Heart right ventricle (tissue), 16 donors: ENCODE measurements at regions not wholly inside any gene's neighbourhood (a gene's known extent, or its start where the extent isn't known, plus 50 kb on each side); places are given as distances from the start of the nearest gene placed in this dataset.

Experiments
- ATAC-seq, 8 donors: fragments of 200-7000 bp; cut with Tn5 transposase; one replicate each; pipeline ENCODE4 v1.9.1; 2020; ENCODE audit warnings: mild to moderate bottlenecking in 8 of 8, moderate library complexity in 8 of 8, moderate number of reproducible peaks in 1 of 8
- DNase-seq, 2 donors: peaks; one replicate each; pipeline ENCODE4 v3.0.0-alpha.2; 2020
- H3K27ac ChIP-seq, 10 donors: fragments of 200-600 bp; sonication (generic) in 2 of 10; one replicate each; pipeline versions ENCODE4 v1.5.0 to v1.8.0; 2020 to 2022; ENCODE audit warnings: mild to moderate bottlenecking in 3 of 10
- H3K27me3 ChIP-seq, 7 donors: fragments of 200-600 bp; one replicate each; pipeline ENCODE4 v1.8.0; 2021 to 2022; ENCODE audit warnings: mild to moderate bottlenecking in 2 of 7
- H3K36me3 ChIP-seq, 9 donors: fragments of 200-600 bp; sonication (generic) in 1 of 9; one replicate each; pipeline versions ENCODE4 v1.5.0 to v1.8.0; 2020 to 2022; ENCODE audit warnings: mild to moderate bottlenecking in 2 of 9
- H3K4me1 ChIP-seq, 9 donors: fragments of 200-600 bp; sonication (generic) in 1 of 9; one replicate each; pipeline versions ENCODE4 v1.5.0 to v1.8.0; 2020 to 2022; ENCODE audit warnings: mild to moderate bottlenecking in 4 of 9
- H3K4me3 ChIP-seq, 10 donors: fragments of 200-600 bp; sonication (generic) in 2 of 10; one replicate each; pipeline versions ENCODE4 v1.5.0 to v1.8.0; 2020 to 2022; ENCODE audit warnings: mild to moderate bottlenecking in 7 of 10, moderate library complexity in 2 of 10
- H3K9me3 ChIP-seq, 11 donors: fragments of 200-600 bp in 10 of 11; sonication (generic) in 2 of 11; one replicate each; pipeline versions ENCODE4 v1.5.0 to v1.8.0; 2013 to 2022; ENCODE audit warnings: mild to moderate bottlenecking in 2 of 11, control low read depth in 1 of 11, moderate library complexity in 1 of 11
- CTCF ChIP-seq, 9 donors: fragments of 200-600 bp; sonication (generic) in 2 of 9; IDR thresholded peaks; one replicate each; pipeline versions ENCODE4 v1.5.0 to v1.8.0; 2021 to 2022; ENCODE audit warnings: antibody characterized with exemption in 9 of 9, mild to moderate bottlenecking in 5 of 9, moderate library complexity in 1 of 9
- WGBS, 2 donors: extraction: QIAGEN DNeasy Blood & Tissue Kit; methylation state at CpG; one replicate each; pipeline ENCODE4 v1.1.7; 2013; ENCODE audit warnings: inconsistent platforms in 1 of 2; 5-methylcytosine and 5-hydroxymethylcytosine counted together
- intact Hi-C, 10 donors: fragments of 100-400 bp; cut with DNase I; formaldehyde crosslinking; loops; one replicate each; pipeline versions ENCODE4 v1.11.1 to v1.14.2; 2022
- donor health status: Arrhythmogenic right ventricular cardiomyopathy.
- donor health status: ischemic (EF 13 %, LVEDD 7.1; RV severe dilation, severe dysfunction).
- donor health status: healthy with polysubstance abuse.
- donor health status: DM: no; HTN: yes; CAD: no.
- donor health status: DM: no; HTN: no; CAD: no.
- donor health status: ischemic (EF 25% LVEDD 6.9; RV normal size, moderate dysfunction).
- donor health status: ischemic (EF 25% LVEDD 5.7; RV mildly dilated, moderate dysfunction).
- donor health status: healthy.
- donor health status: DM: yes; HTN: yes; CAD: no.
- donor health status: Ischemic cardiomyopathy.
- donor health status: ischemic (EF 35%, LVEDD 5.7; RV mildly dilated, moderate dysfunction).
- donor health status: nonischemic (EF 11% LVEDD 7.7; RV severe dilation, severe dysfunction).
- donor health status: DM: yes; HTN: yes; CAD: no.
- donor health status: PGD.
- donor health status: ischemic (EF 29% LVEDD 5.4; RV normal size, mild dysfunction).
- donor health status: nonischemic (EF 23%, LVEDD 6.1; RV moderate dilation, normal function).

GRCh38 chr6:5905431-5906339, 101.0 kb downstream of the NRN1 start:
- H3K4me3 ChIP-seq, result no peak overlapping the region
- peak; percentile 73 for DNase-seq
- no peaks in the 10 kb centered on the region for H3K27me3 ChIP-seq
- WGBS, 2 donors, result 62 to 65% methylated on average over 18 of the region's 18 CpGs
- peak; percentile 94 to 99 (median 97) for ATAC-seq
- peaks cover 0 to 20% (median 14%) of the 10 kb centered on the region in 9 donors for H3K4me1 ChIP-seq
- peak overlapping the region in 2 of 10 donors; percentile 9 to 40 for H3K27ac ChIP-seq
- intact Hi-C loops, result no loop called here
- no peaks in the 10 kb centered on the region for H3K36me3 ChIP-seq
- no peaks in the 10 kb centered on the region for H3K9me3 ChIP-seq
- no peak for TF ChIP-seq CTCF (IDR thresholded peaks at IDR 0.05)

DNA sequence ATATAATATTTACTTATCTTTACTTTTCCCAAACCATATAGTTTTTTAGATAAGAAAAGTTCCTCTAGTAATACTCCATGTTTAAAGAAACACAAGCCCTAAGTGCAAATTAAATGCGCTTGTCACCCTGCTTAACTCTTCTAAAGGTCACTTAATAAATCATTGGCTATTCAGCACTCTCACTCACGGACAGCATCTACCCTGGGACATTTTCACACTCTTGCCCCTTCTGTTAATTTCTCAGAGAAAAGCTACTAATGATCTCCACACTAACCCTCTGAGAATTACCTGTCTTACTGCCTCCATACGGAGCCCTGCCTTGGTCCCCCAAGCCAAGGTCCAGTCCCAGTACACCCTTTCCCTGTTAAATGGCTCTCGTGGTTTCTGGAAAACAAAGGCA, 102.2 kb downstream of the NRN1 start:
- no peak for DNase-seq
- intact Hi-C loops, result no loop called here
- no peak for ATAC-seq
- no peaks in the 10 kb centered on the region for H3K9me3 ChIP-seq
- H3K4me1 ChIP-seq, result peaks cover 0 to 20% (median 14%) of the 10 kb centered on the region in 9 donors
- 59 to 81% methylated on average over 4 of the region's 4 CpGs for WGBS, 2 donors
- H3K27ac ChIP-seq, result no peak overlapping the region
- no peak overlapping the region for H3K4me3 ChIP-seq
- H3K27me3 ChIP-seq, result no peaks in the 10 kb centered on the region
- no peaks in the 10 kb centered on the region for H3K36me3 ChIP-seq
- no peak for TF ChIP-seq CTCF (IDR thresholded peaks at IDR 0.05)

GRCh38 chr6:5899216-5900045, 107.3 kb downstream of the NRN1 start:
- Histone ChIP-seq H3K27me3 (peaks cover 0 to 3% (median 0%) of the 10 kb centered on the region in 7 donors), H3K27ac (no peak overlapping the region), H3K36me3 (no peaks in the 10 kb centered on the region), H3K4me3 (no peak overlapping the region), H3K9me3 (no peaks in the 10 kb centered on the region), H3K4me1 (peaks cover 0 to 2% (median 0%) of the 10 kb centered on the region in 9 donors)
- ATAC-seq, result no peak
- TF ChIP-seq CTCF (IDR thresholded peaks at IDR 0.05), result no peak
- 94 to 97% methylated on average over 4 of the region's 4 CpGs for WGBS, 2 donors
- intact Hi-C loops, result no loop called here
- DNase-seq, result no peak

DNA sequence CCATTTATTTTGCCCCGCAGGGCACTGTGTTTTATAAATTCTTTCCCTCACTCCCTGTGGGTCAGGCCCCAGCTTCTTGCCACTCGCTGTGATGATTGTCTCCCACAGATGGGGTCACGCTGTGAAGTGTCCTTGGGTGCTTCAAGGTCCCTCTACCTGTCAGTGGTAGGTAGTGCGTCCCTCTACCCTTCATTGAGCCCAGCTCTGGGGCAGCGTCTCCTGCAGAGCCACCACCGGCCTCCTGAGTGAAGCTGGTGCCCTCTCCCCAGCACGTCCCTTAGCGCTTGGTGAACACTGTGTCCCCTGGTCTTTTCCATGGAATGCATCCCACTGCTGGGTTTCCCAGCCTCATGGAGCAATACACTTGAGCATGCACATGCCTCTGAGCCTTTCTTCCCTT, 108.2 kb downstream of the NRN1 start:
- Histone ChIP-seq H3K4me3 (no peak overlapping the region), H3K27me3 (peaks cover 0 to 3% (median 0%) of the 10 kb centered on the region in 7 donors), H3K27ac (no peak overlapping the region), H3K9me3 (no peaks in the 10 kb centered on the region), H3K4me1 (peaks cover 0 to 5% (median 0%) of the 10 kb centered on the region in 9 donors), H3K36me3 (no peaks in the 10 kb centered on the region)
- DNase-seq, result no peak
- 82 to 92% methylated on average over 7 to 8 of the region's 8 CpGs for WGBS, 2 donors
- ATAC-seq, result no peak
- intact Hi-C loops, result no loop called here
- no peak for TF ChIP-seq CTCF (IDR thresholded peaks at IDR 0.05)
